MM.1S (cell line): ENCODE measurements at regions not wholly inside any gene's neighbourhood (a gene's known extent, or its start where the extent isn't known, plus 50 kb on each side); places are given as distances from the start of the nearest gene placed in this dataset.

Experiments
- DNase-seq: peaks from one replicate; pipeline ENCODE4 v3.0.0-alpha.2; 2015
- H2AFZ ChIP-seq: fragments of 300-600 bp; sonication (generic); 2 replicates; pipeline ENCODE4 v1.6.0; 2016; ENCODE audit warnings: antibody characterized with exemption, low read length
- H3F3A ChIP-seq: fragments of 300-600 bp; sonication (generic); 2 replicates; pipeline ENCODE4 v1.6.1; 2016; ENCODE audit warnings: mild to moderate bottlenecking, antibody characterized with exemption, low read length, moderate library complexity, mixed read lengths; ENCODE audit not compliant: insufficient read depth
- H3K27ac ChIP-seq: fragments of 300-600 bp; sonication (generic); 2 replicates; pipeline ENCODE4 v1.5.1; 2016; ENCODE audit warnings: mild to moderate bottlenecking, low read length
- H3K27me3 ChIP-seq: fragments of 300-600 bp; sonication (generic); replicated peaks from 2 replicates; pipeline ENCODE4 v1.6.0; 2016; ENCODE audit warnings: low read length; ENCODE audit not compliant: insufficient read depth
- H3K36me3 ChIP-seq: fragments of 300-600 bp; sonication (generic); replicated peaks from 2 replicates; pipeline ENCODE4 v1.6.1; 2016; ENCODE audit warnings: mild to moderate bottlenecking, low read length, mixed read lengths; ENCODE audit not compliant: insufficient read depth
- H3K4me1 ChIP-seq: fragments of 300-600 bp; sonication (generic); 2 replicates; pipeline ENCODE4 v1.6.1; 2016; ENCODE audit warnings: low read length, mixed read lengths
- H3K4me2 ChIP-seq: fragments of 300-600 bp; sonication (generic); 2 replicates; pipeline ENCODE4 v1.6.0; 2016; ENCODE audit warnings: low read depth, low read length
- H3K4me3 ChIP-seq: fragments of 300-600 bp; sonication (generic); 2 replicates; pipeline ENCODE4 v1.5.1; 2016; ENCODE audit warnings: low read length, mixed read lengths
- H3K79me2 ChIP-seq: fragments of 300-600 bp; sonication (generic); 2 replicates; pipeline ENCODE4 v1.6.1; 2016; ENCODE audit warnings: mixed run types, low read length, mixed read lengths
- H3K9ac ChIP-seq: fragments of 300-600 bp; sonication (generic); 2 replicates; pipeline ENCODE4 v1.6.1; 2016; ENCODE audit warnings: low read length, mixed read lengths
- H3K9me2 ChIP-seq: fragments of 300-600 bp; sonication (generic); replicated peaks from 2 replicates; pipeline ENCODE4 v1.6.1; 2016; ENCODE audit warnings: mild to moderate bottlenecking, low read length, mixed read lengths; ENCODE audit not compliant: insufficient read depth
- H3K9me3 ChIP-seq: fragments of 300-600 bp; sonication (generic); replicated peaks from 2 replicates; pipeline ENCODE4 v1.6.1; 2016; ENCODE audit warnings: mild to moderate bottlenecking, low read length, mixed read lengths; ENCODE audit not compliant: insufficient read depth
- H4K20me1 ChIP-seq: fragments of 300-600 bp; sonication (generic); 2 replicates; pipeline ENCODE4 v1.6.1; 2016; ENCODE audit warnings: mild to moderate bottlenecking, low read length, moderate library complexity, mixed read lengths; ENCODE audit not compliant: insufficient read depth
- EZH2 ChIP-seq: fragments of 300-600 bp; sonication (generic); optimal IDR thresholded peaks from 2 replicates; pipeline ENCODE3; 2017; ENCODE audit warnings: low read depth, mild to moderate bottlenecking, antibody characterized with exemption, low read length, mixed read lengths
- EZH2phosphoT487 ChIP-seq: fragments of 300-600 bp; sonication (generic); IDR thresholded peaks from 2 replicates; pipeline ENCODE4 v1.6.1; 2018; ENCODE audit warnings: antibody characterized with exemption, low read length
- TF ChIP-seq, protein P1 (sequence below): fragments of 300-600 bp; sonication (generic); IDR thresholded peaks from 2 replicates; pipeline ENCODE4 v1.5.1; 2016; ENCODE audit warnings: antibody characterized with exemption, low read length, mixed read lengths

DNA sequence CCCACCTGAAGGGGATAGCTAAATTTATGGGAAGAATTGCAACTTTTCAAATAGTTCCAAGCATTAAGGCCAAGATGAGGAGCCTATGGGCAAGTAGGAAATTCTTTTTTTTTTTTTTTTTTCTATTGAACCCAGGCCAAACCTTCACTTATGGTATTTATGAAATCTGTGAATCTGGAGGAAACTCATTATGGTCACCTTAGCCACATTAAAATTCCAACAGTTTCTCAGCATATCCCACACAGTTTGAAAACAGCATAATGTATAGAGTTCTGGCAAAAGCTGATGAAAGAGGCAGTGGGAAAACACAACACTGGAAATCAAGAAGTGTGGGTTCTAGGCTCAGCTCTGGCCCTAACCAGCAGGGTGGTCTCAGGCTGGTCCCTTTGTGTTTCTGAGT, 236.9 kb downstream of the PTEN start:
- no peak overlapping the region for H3K4me3 ChIP-seq

GRCh38 chr10:88101666-88102065, 238.2 kb downstream of the PTEN start:
- no peak for TF ChIP-seq EZH2phosphoT487
- TF ChIP-seq EZH2 = no peak
- TF ChIP-seq, protein P1, sequence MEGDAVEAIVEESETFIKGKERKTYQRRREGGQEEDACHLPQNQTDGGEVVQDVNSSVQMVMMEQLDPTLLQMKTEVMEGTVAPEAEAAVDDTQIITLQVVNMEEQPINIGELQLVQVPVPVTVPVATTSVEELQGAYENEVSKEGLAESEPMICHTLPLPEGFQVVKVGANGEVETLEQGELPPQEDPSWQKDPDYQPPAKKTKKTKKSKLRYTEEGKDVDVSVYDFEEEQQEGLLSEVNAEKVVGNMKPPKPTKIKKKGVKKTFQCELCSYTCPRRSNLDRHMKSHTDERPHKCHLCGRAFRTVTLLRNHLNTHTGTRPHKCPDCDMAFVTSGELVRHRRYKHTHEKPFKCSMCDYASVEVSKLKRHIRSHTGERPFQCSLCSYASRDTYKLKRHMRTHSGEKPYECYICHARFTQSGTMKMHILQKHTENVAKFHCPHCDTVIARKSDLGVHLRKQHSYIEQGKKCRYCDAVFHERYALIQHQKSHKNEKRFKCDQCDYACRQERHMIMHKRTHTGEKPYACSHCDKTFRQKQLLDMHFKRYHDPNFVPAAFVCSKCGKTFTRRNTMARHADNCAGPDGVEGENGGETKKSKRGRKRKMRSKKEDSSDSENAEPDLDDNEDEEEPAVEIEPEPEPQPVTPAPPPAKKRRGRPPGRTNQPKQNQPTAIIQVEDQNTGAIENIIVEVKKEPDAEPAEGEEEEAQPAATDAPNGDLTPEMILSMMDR = no peak
- H2AFZ ChIP-seq = no peak overlapping the region
- no peaks in the 10 kb centered on the region for H3K27me3 ChIP-seq
- no peaks in the 10 kb centered on the region for H3K4me1 ChIP-seq
- H3K4me2 ChIP-seq = no peak overlapping the region
- no peaks in the 10 kb centered on the region for H3K79me2 ChIP-seq
- no peaks in the 10 kb centered on the region for H3K9me3 ChIP-seq
- H4K20me1 ChIP-seq = no peaks in the 10 kb centered on the region
- H3F3A ChIP-seq = no peaks in the 10 kb centered on the region
- no peak overlapping the region for H3K4me3 ChIP-seq
- no peak overlapping the region for H3K9ac ChIP-seq
- no peak overlapping the region for H3K27ac ChIP-seq
- no peaks in the 10 kb centered on the region for H3K9me2 ChIP-seq
- H3K36me3 ChIP-seq = no peaks in the 10 kb centered on the region
- DNase-seq = no peak

More for the DNA sequence above, 236.9 kb downstream of the PTEN start:
- Histone ChIP-seq H3K36me3 (no peaks in the 10 kb centered on the region), H2AFZ (no peak overlapping the region), H3K9me3 (no peaks in the 10 kb centered on the region), H3K27ac (no peak overlapping the region), H3K4me1 (no peaks in the 10 kb centered on the region), H3K4me2 (no peak overlapping the region), H3K27me3 (no peaks in the 10 kb centered on the region), H4K20me1 (no peaks in the 10 kb centered on the region), H3K9me2 (no peaks in the 10 kb centered on the region), H3F3A (no peaks in the 10 kb centered on the region), H3K79me2 (no peaks in the 10 kb centered on the region), H3K9ac (no peak overlapping the region)
- DNase-seq = no peak
- TF ChIP-seq EZH2 = no peak
- TF ChIP-seq EZH2phosphoT487 = no peak
- TF ChIP-seq, protein P1 = no peak

DNA sequence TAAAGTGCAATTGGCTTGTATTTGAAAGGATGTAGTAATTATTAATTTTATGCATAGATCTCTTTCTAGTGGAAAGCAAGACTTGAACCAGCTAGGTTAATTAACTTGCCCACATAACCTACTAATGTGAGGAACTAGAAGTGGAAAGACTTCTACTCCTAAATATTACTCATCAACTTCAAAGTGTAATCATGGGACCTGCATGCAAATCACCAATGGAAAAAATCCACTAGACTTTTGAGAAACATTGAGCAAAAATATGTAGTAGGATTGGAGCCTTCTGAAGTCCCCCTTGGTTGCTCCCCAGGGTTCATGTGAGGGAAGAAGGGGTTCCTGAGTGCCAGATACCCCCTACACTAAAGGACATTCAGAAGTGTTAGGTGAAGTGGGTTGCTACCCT, 240.2 kb downstream of the PTEN start:
- TF ChIP-seq, protein P1 = no peak
- TF ChIP-seq EZH2 (no peak), EZH2phosphoT487 (no peak)
- no peak overlapping the region for H2AFZ ChIP-seq
- H4K20me1 ChIP-seq = no peaks in the 10 kb centered on the region
- H3K9me3 ChIP-seq = no peaks in the 10 kb centered on the region
- peaks cover 17% of the 10 kb centered on the region for H3K4me1 ChIP-seq
- no peaks in the 10 kb centered on the region for H3K36me3 ChIP-seq
- H3K27me3 ChIP-seq = no peaks in the 10 kb centered on the region
- DNase-seq = no peak
- no peak overlapping the region for H3K9ac ChIP-seq
- no peak overlapping the region for H3K4me2 ChIP-seq
- H3K79me2 ChIP-seq = no peaks in the 10 kb centered on the region
- peaks cover 11% of the 10 kb centered on the region; the same call in 1 of the 2 replicates for H3F3A ChIP-seq
- H3K27ac ChIP-seq = no peak overlapping the region
- H3K4me3 ChIP-seq = no peak overlapping the region
- no peaks in the 10 kb centered on the region for H3K9me2 ChIP-seq
